GM19324 (cell line): ENCODE measurements at regions not wholly inside any gene's neighbourhood (a gene's known extent, or its start where the extent isn't known, plus 50 kb on each side); places are given as distances from the start of the nearest gene placed in this dataset.

Source experiments
- ATAC-seq: cut with Tn5 transposase; IDR thresholded peaks from one replicate; pipeline ENCODE4 v1.9.1; 2021; ENCODE audit warnings: mild to moderate bottlenecking, moderate library complexity; ENCODE audit not compliant: unreplicated experiment, low FRiP score

DNA sequence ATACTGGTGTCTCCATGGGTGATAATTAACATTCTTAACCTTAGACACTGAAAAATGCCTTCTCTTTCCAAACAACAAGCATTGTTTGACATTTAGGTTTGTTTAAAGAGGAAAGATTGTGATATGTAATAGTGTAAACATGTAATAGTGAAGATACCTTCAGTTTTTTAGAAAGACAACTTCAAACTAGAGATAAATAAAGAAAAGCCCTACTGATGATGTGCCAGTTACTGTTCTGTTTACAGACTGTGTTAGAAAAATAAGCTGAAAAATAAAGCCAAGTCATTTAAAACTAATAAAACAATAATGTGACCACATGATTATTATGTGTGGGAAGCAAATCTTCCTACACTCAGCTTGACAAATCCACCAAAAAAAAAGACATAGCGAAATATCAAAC is 2035.3 kb upstream of the TENM3 start:
- ATAC-seq: no peak

GRCh38 chr4:180217070-180217469 is 2026.1 kb upstream of the TENM3 start:
- ATAC-seq: no peak

DNA sequence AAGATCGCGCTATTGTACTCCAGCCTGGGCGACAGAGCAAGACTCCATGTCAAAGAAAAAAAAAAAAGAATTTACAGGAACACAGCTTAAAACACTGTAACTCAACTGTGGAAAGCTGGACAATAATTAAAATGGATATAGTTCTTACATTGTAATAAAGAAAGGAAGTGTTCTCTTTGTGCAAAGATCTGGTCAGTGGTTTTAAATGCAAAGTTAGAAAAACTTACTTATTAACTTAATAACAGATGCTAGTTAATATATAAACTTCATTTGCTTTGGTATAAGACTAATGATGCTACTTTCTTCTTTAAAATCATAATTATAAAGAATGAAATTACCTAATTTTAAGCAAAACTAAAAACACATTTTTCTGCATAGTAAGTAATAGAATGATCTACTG is 2024.1 kb upstream of the TENM3 start:
- no peak for ATAC-seq

- ATAC-seq: no peak
These were observed 2017.2 kb upstream of the TENM3 start for GRCh38 chr4:180225977-180226376.

GRCh38 chr4:180234730-180235129 is 2008.5 kb upstream of the TENM3 start:
- no peak for ATAC-seq

- no peak for ATAC-seq
These were observed 2002.5 kb upstream of the TENM3 start for GRCh38 chr4:180240670-180241069.

- no peak for ATAC-seq
These were observed 1989.8 kb upstream of the TENM3 start for GRCh38 chr4:180253419-180253818.

DNA sequence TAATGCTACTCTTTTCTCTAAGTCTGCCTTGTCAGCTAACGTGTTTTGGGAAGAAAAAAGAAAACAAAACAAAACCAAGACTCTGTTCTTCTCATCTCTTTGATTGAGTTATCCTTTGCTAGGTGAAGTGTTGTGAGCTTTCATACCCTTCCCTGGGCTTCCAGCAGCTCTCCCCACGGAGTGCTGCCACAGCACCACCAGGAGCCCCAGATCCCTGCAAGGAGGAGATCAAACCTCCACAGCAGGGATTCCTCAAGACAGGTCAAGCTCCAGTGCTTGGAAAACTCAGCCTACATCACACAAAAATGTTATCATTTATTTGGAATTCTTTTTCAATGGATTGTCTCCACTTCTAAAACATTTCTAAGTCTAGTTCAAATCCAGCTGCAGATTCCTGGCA is 1981.9 kb upstream of the TENM3 start:
- no peak for ATAC-seq

DNA sequence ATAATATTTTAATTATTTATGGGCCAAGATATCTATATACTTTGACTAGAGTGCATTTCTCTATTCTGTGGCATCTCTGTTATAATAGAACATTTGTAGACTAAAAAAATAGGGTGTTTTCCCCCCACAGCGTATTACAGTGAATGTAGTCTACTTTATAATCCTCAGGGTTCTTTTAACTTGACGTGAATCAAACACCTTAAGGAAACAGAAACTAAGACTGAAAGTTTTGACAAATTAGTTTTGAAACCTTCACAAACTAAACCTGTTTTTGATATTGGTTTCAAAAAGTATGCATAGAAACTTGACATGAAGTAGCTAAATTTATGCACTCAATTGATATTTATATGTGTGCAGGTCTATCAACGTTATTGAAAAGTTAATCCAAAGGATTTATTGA is 1963.1 kb upstream of the TENM3 start:
- ATAC-seq: no peak

DNA sequence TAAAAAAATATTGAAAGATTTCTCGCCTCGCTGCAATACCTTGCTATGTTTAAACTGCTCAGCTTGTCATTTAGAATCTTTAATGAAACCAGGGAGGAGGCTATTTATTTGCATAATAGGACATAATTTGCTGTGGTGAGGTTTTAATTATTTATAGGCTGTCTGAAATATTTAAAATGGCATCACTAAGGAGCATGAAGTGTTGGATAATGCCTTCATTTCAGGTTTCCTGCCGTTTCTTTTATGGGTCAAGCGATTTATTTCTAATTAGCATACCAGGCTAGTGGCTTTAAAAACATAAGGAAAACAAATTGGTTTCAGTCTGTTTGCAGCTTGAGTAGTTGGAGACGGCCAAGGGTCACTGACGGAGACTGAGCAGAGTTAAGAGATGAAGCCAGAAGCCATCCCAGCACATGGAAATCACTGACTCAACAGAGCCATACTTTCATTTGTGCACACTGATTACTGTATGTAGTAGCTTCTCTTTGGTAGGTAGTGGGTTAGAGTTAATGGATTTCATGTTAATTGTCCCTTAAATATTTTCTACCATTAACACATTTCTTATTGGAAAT is 1962.4 kb upstream of the TENM3 start:
- no peak for ATAC-seq

- no peak for ATAC-seq
These were observed 1961.5 kb upstream of the TENM3 start for GRCh38 chr4:180281724-180282123.

GRCh38 chr4:180284267-180284666 is 1958.9 kb upstream of the TENM3 start:
- ATAC-seq: no peak

- ATAC-seq: no peak
These were observed 1957.4 kb upstream of the TENM3 start for GRCh38 chr4:180285796-180286195.

DNA sequence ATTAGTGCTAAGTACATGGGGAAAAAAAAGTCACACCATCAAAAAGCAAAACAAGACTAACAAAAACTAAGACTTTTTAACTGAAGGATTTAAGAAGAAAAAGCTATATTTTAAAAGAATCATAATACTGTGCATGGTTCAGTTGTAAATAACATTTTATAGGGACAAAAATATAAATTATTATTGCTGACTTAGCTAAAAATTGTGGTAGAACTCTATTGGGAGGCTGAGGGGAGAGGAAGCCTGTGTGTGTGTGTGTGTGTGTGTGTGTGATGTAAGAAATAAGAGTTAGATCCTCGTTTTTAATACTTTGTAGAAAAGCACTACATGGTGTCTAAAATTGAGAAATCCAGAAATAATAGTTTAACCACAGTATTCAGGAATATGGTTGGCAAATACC is 1950.9 kb upstream of the TENM3 start:
- ATAC-seq: no peak

GRCh38 chr4:180296036-180296599 is 1947.1 kb upstream of the TENM3 start:
- ATAC-seq: no peak

- no peak for ATAC-seq
These were observed 1938.9 kb upstream of the TENM3 start for GRCh38 chr4:180304321-180304720.

DNA sequence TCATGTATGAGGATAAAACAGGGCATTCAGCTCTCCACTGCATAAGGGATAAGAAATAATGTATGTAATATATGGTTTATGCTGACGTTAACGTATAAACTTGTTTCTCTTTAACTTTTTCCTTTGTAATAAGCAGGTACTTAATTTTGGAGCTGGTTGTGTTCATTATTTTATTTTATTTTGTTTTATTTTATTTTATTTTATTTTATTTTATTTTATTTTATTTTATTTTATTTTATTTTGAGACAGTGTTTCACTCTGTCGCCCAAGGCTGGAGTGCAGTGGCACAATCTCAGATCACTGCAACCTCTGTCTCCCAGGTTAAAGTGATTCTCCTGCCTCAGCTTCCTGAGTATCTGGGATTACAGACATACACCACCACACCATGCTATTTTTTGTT is 1932.6 kb upstream of the TENM3 start:
- no peak for ATAC-seq

GRCh38 chr4:180314972-180315371 is 1928.2 kb upstream of the TENM3 start:
- no peak for ATAC-seq

DNA sequence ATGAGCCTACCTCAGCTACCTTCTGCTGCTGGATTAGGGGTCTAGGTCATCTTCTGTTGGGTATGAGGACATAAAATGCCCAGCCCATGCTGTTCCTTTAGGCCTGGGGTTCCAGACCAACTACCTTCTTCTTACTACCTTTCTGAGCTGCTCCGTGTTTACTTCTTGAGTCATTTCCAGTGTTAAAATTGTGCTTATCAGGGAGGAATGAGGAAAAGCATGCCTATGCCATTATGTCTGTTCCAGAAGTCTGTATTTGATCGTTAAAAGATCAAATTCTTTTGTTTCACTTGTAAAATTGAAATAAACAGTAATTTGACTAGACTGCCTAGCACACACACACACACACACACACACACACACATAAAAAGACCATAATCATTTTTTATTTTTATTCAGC is 1912.7 kb upstream of the TENM3 start:
- no peak for ATAC-seq

DNA sequence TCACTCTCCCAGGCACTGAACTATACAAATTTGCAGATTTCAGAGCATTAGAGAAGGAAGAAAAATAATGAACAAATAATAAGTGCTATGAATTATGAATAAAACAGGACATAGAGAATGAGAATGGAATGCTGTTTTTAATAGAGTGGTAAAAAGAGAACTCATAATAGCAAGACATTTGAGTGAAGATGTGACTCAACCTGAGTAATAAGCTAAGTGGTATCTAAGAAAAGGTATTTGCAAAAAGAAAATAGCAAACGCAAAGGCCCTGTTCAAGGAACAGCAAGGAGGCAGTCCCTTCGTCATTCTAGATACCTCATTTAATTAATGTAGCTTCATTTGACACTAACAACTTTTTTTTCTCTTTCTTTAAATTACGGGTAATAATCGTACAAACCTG is 1910.0 kb upstream of the TENM3 start:
- ATAC-seq: no peak

GRCh38 chr4:180335566-180335965 is 1907.6 kb upstream of the TENM3 start:
- no peak for ATAC-seq

- ATAC-seq: no peak
These were observed 1906.6 kb upstream of the TENM3 start for GRCh38 chr4:180336494-180337090.
